Hematopoietic multipotent progenitor cell (in vitro differentiated cells): ENCODE measurements at regions not wholly inside any gene's neighbourhood (a gene's known extent, or its start where the extent isn't known, plus 50 kb on each side); places are given as distances from the start of the nearest gene placed in this dataset.
"Not testable (repeated sequence)": the region's sequence is repeated elsewhere in the genome, so short reads cannot be mapped to it uniquely, and the experiment has no call there.

ENCODE experiments used
- DNase-seq, 3 donors: peaks; one replicate each; pipeline ENCODE4 v3.0.0-alpha.2; 2011 to 2015; ENCODE audit warnings: low read depth in 2 of 3, low spot score in 2 of 3

GRCh38 chr12:127943481-127944210, 323.3 kb upstream of the TMEM132C start:
- no peak for DNase-seq

DNA sequence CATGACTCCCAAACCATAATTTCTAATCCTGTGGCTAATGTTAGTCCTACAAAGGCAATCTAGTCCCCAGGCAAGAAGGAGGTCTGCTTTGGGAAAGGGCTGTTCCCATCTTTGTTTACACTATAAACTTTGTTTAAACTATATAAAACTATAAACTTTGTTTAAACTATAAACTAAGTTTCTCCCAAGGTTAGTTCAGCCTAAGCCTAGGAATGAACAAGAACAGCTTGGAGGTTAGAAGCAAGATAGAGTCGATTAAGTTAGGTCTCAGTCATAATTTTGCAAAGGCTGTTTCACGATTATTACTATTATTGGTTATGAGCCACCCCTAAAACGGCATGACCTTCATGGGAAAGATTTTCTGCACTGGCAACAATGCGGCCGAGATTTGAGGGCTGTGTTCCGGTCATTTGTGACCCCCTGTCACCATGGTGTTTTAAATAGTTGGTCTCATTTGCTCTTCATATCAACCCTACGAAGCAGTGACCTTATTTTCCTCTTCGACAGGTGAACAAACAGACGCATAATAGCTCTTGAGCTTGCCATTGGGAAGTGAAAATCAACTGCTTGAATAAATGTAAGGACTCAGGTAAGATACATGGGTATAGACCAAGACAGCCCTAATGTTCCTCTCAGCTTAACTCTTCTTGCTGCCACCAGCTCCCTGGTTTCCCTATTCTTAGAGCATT, 322.6 kb upstream of the TMEM132C start:
- DNase-seq: no peak

DNA sequence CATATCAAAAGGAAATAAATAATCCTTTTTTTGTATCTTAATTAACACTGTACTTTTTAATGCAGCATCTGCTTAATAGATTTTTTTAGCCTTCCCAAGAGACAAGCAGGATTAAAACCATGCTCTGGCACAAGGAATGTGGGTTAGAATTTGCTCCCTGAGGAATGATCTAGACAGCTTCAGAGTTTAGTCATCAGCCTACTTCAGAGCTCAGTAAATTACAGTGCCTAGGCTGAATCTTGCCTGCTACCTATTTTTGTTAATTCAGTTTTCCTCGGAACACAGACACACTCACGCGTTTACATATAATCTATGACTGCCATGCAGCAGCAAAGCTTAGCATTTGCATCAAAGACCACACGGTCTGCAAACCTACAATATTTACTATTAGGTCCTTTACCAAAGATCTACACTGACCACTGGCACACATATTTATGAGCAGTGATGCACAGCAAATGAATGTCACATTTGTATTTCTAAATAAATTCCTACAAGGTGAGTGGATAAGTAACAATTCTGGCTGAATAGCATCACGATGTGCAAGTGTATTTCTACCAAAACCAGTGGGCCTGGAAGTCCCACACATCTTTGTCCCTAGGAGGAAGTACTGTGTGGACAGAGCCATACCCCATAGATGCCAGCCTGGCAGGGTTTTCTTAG, 309.8 kb upstream of the TMEM132C start:
- no peak for DNase-seq

DNA sequence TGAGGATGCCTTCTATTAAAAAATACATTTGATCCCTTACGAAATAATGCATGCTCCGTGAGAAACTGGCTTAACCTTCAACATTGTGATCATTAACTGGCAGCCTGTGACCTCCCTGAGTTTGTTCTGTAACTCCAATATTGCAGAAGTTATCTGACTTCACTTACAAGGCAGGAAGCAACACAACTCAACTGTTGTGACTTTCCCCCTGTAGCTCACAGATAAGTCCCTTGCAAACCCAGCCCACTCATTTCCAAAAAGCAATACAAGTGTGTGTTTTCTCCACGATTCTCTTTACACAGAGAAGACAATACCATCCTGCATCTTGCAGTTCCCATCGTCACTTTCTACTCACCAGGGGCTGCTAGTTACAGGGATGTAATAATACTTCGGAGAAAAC, 304.7 kb upstream of the TMEM132C start:
- peak in 1 of 3 donors; percentile 6 for DNase-seq

DNA sequence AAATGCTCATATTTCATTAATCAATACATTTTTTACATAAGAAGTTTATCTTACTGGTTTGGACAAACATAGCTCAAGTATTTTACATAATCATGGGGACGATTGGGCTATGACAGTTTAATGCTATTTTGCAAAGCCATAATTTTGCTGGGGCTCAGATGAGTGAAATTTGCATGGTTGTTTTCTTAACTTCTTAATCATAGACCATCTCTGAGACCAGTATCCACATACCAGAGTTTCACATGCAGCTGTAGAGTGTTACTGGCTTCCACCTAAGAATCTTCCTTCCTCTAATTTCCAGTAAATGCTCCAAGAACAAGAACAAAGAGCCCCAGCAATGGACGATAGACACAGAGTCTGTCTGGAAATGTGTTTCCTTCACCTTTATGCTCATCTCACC, 303.0 kb upstream of the TMEM132C start:
- no peak for DNase-seq

DNA sequence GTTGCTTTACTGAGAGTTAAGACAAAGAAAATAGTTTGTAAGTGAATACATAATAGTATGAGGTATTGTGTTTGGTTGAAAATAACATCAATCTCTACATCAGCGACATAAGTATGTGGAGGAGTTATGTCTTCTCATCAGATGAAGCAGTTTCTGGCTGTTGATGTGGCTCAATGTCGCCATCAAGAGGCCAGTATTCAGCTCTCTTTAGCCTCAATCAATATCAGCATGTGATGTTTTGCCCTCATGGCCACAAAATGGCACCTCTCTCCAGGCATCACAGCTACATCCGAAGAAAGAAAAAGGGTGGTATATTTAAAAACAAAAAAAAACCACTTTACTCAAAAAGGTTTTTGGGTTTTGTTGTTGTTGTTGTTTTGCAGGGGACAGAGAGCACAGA, 302.3 kb upstream of the TMEM132C start:
- DNase-seq: peak in 1 of 3 donors; percentile 14

GRCh38 chr12:127966331-127966730, 300.6 kb upstream of the TMEM132C start:
- DNase-seq: no peak

GRCh38 chr12:127970491-127970890, 296.5 kb upstream of the TMEM132C start:
- no peak for DNase-seq

- no peak for DNase-seq
These were observed 286.4 kb upstream of the TMEM132C start for GRCh38 chr12:127980585-127980984.

GRCh38 chr12:127981875-127982274, 285.1 kb upstream of the TMEM132C start:
- DNase-seq: no peak

GRCh38 chr12:127983213-127983791, 283.7 kb upstream of the TMEM132C start:
- DNase-seq: not testable (repeated sequence)

DNA sequence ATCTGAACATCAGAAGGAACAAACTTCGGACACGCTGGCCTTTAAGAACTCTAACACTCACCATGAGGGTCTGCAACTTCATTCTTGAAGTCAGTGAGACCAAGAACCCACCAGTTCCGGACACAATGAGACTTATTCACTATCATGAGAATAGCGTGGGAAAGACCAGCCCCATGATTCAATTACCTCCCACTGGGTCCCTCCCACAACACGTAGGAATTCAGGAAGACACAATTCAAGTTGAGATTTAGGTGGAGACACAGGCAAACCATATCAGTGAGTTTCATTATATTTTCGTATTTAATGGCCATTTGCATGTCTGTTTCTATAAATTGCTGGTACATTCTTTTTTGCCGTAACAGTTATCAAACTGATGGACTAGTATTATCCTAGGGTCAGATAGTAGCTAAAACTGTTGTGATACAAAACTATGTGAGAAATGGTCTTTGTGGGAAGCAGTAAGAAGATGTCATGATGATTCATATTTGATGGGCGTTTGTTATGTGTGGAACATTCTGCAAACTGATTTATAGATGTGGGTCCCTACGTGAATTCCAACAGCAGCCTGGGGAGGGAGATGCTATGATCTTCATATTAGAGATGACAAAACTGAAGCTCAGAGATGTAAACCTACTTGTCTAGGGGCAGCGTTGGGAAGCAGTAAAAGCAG, 282.4 kb upstream of the TMEM132C start:
- no peak for DNase-seq

GRCh38 chr12:127987199-127987901, 279.6 kb upstream of the TMEM132C start:
- no peak for DNase-seq

DNA sequence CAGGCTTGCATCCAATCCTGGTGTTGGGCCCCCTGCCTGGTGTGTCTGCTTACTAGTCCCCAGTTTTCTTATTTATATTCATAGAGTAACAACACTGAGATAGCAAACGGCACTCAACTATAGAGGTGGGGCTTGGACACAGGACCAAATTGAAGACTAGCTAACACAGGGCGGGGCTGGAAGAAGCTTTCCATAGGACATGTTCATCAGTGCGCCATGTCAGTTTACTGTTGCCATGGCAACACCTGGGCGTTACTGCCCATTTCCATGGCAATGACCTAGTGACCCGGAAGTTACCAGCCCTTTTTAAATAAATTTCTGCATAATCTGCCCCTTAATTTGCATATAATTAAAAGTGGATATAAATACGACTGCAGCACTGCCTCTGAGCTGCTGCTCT, 275.5 kb upstream of the TMEM132C start:
- DNase-seq: no peak

- peak in 1 of 3 donors; percentile 3 for DNase-seq
These were observed 268.0 kb upstream of the TMEM132C start for GRCh38 chr12:127998988-127999387.

DNA sequence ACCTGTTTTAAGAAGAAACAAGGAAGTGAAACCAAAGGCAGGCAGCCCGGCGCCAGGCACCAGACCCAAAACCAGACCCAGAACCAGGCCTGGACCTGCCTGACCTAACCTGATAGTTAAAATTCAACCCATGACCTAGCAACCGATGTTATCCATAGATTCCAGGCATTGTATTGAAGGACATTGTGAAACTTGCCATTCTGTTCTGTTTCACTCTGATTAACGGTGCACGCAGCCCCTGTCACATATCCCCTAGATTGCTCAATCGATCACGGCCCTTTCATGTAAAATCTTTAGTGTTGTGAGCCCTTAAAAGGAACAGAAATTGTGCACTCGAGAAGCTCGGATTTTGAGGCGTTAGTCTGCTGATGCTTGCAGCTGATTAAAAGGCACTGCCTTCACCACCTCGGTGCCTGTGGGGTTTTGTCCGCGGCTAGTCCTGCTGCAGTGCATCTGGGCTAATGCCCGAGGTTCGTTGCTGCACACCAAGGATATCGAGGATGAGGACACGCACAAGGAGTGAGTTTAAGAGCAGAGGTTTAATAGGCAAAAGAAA, 262.5 kb upstream of the TMEM132C start:
- no peak for DNase-seq

DNA sequence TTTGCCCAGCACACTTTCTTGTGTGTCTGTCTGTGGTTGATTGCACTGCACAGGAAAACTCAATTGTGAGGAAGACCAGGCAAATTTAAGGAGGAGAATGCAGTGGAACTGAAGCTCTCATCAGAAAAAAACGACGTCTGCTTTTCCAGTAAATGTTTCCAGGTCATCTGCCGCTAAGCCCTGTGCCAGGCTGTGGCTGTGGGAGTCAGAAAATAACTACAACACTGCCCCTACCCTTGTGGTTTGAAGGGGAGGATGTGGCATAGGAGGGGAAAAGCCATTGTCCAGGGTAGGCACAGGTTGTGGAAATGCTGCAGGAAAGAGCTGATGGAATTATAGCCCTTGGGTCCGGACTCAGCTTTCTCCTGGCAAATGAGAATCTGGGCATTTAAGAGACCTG, 259.7 kb upstream of the TMEM132C start:
- no peak for DNase-seq

DNA sequence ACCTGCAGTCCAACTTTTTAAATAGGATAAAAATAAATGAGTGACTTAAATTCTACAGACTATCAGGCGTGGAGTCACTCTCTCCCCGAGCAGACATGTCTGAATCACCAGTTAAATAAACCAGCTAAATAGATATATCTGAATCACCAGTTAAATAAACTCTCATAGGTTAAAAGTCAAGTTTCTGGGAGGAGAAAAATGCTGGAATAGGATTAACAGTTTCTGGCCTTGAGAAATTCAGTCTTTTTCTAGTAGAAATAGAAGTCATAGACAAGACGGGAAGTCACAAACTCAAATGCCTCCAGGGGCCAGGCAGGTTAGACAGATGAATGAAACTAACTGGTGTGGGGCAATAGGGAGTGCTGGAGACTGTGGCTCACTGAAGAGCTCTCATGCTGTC, 258.6 kb upstream of the TMEM132C start:
- DNase-seq: no peak

GRCh38 chr12:128009108-128009507, 257.9 kb upstream of the TMEM132C start:
- no peak for DNase-seq

DNA sequence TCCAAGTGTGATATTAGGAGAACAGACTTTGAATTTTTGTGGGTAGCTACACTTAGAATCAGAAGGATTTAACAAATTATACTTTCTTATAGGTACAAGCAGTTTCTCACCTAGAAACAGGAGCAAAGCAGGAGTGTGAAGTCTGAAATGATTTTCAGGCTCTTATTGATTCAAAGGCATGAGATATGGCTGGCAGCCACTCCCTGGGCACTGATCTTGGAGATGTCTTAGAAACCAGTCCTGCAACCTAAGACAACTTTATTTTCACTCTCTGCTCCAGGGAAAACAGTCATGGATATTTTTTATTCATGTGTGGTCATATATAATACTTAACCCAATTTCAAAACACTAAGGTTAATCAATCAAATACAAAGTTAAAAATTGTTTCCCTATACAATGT, 254.9 kb upstream of the TMEM132C start:
- DNase-seq: no peak
